Right atrium auricular region (tissue), 2 donors: ENCODE measurements at regions not wholly inside any gene's neighbourhood (a gene's known extent, or its start where the extent isn't known, plus 50 kb on each side); places are given as distances from the start of the nearest gene placed in this dataset.

Experiments
- DNase-seq: peaks from one replicate; pipeline ENCODE4 v3.0.0-alpha.2; 2019; ENCODE audit warnings: low spot score
- H3K27ac ChIP-seq, 2 donors: fragments of 200-600 bp; sonication (generic); 1 replicate in 1 of 2; 2 replicates in 1 of 2; pipeline ENCODE4 v1.5.1; 2016 to 2019
- H3K27me3 ChIP-seq, 2 donors: fragments of 200-600 bp; sonication (generic); one replicate each; pipeline versions ENCODE4 v1.5.1 to v1.6.0; 2017 to 2019
- H3K36me3 ChIP-seq: fragments of 200-600 bp; sonication (generic); one replicate; pipeline ENCODE4 v1.5.1; 2016
- H3K4me1 ChIP-seq, 2 donors: fragments of 200-600 bp; sonication (generic); one replicate each; pipeline versions ENCODE4 v1.5.1 to v1.6.0; 2017 to 2019
- H3K4me3 ChIP-seq, 2 donors: fragments of 200-600 bp; sonication (generic); 1 replicate in 1 of 2; 2 replicates in 1 of 2; pipeline ENCODE4 v1.5.1; 2017 to 2019; ENCODE audit warnings: mild to moderate bottlenecking in 1 of 2, moderate library complexity in 1 of 2
- H3K9me3 ChIP-seq, 2 donors: fragments of 200-600 bp; sonication (generic); one replicate each; pipeline ENCODE4 v1.5.1; 2019
- CTCF ChIP-seq, 2 donors: fragments of 200-600 bp; sonication (generic); IDR thresholded peaks; one replicate each; pipeline ENCODE4 v1.5.1; 2019; ENCODE audit warnings: antibody characterized with exemption in 2 of 2

GRCh38 chr2:41400088-41400665 lies 647.6 kb upstream of the PKDCC start:
- H3K36me3 ChIP-seq: no peaks in the 10 kb centered on the region
- no peaks in the 10 kb centered on the region for H3K27me3 ChIP-seq
- no peak for DNase-seq
- no peak overlapping the region for H3K27ac ChIP-seq
- peak in 1 of 2 donors; percentile 29 for TF ChIP-seq CTCF (IDR thresholded peaks at IDR 0.05)
- H3K4me3 ChIP-seq: no peak overlapping the region
- H3K9me3 ChIP-seq: no peaks in the 10 kb centered on the region
- no peaks in the 10 kb centered on the region for H3K4me1 ChIP-seq

GRCh38 chr2:41405441-41405840 lies 642.4 kb upstream of the PKDCC start:
- H3K9me3 ChIP-seq: no peaks in the 10 kb centered on the region
- no peak for TF ChIP-seq CTCF (IDR thresholded peaks at IDR 0.05)
- H3K4me3 ChIP-seq: no peak overlapping the region
- H3K27me3 ChIP-seq: no peaks in the 10 kb centered on the region
- no peak overlapping the region for H3K27ac ChIP-seq
- H3K4me1 ChIP-seq: no peaks in the 10 kb centered on the region
- no peaks in the 10 kb centered on the region for H3K36me3 ChIP-seq
- DNase-seq: no peak

- Histone ChIP-seq H3K9me3 (no peaks in the 10 kb centered on the region), H3K27ac (no peak overlapping the region), H3K36me3 (no peaks in the 10 kb centered on the region), H3K4me3 (no peak overlapping the region), H3K27me3 (no peaks in the 10 kb centered on the region), H3K4me1 (no peaks in the 10 kb centered on the region)
- no peak for DNase-seq
- TF ChIP-seq CTCF (IDR thresholded peaks at IDR 0.05): no peak
Measured at GRCh38 chr2:41409328-41409727, 638.5 kb upstream of the PKDCC start.

- TF ChIP-seq CTCF (IDR thresholded peaks at IDR 0.05): no peak
- Histone ChIP-seq H3K36me3 (no peaks in the 10 kb centered on the region), H3K4me3 (no peak overlapping the region), H3K4me1 (no peaks in the 10 kb centered on the region), H3K9me3 (no peaks in the 10 kb centered on the region), H3K27me3 (no peaks in the 10 kb centered on the region), H3K27ac (no peak overlapping the region)
- no peak for DNase-seq
Measured at GRCh38 chr2:41410011-41410410, 637.8 kb upstream of the PKDCC start.

- no peak for TF ChIP-seq CTCF (IDR thresholded peaks at IDR 0.05)
- H3K4me1 ChIP-seq: no peaks in the 10 kb centered on the region
Measured at GRCh38 chr2:41413813-41414485, 633.9 kb upstream of the PKDCC start.

More at GRCh38 chr2:41413813-41414485, 633.9 kb upstream of the PKDCC start:
- Histone ChIP-seq H3K9me3 (no peaks in the 10 kb centered on the region), H3K27me3 (no peaks in the 10 kb centered on the region), H3K36me3 (no peaks in the 10 kb centered on the region), H3K4me3 (no peak overlapping the region), H3K27ac (no peak overlapping the region)
- DNase-seq: no peak
